ENCODE measurements at regions not wholly inside any gene's neighbourhood (a gene's known extent, or its start where the extent isn't known, plus 50 kb on each side); places are given as distances from the start of the nearest gene placed in this dataset.

- ATAC-seq (no peak), DNase-seq (ENCODE audit: low read depth, low spot score) (no peak), FAIRE-seq (no peak)
- ChIA-PET SMC1A (ENCODE audit: uncharacterized antibody, unreplicated experiment) (interaction anchor here (0.7 kb wide), 1 partner anchor 588 kb away, joined by 3 read pairs; no protein-coding TSS in a partner anchor), POLR2A (no interaction called here), CTCF (no interaction called here), RAD21 (ENCODE audit: unreplicated experiment) (no interaction called here)
- Histone ChIP-seq H3K36me3 (ENCODE audit: control insufficient read depth in 2 of 2, insufficient read depth in 2 of 2, low read length in 1 of 2) (no peaks in the 10 kb centered on the region), H2AFZ (ENCODE audit: control insufficient read depth, low read depth, low read length) (no peak overlapping the region), H3K4me1 (ENCODE audit: control insufficient read depth, insufficient read depth, low read length) (no peaks in the 10 kb centered on the region), H3K4me2 (ENCODE audit: control insufficient read depth, insufficient read depth) (no peak overlapping the region), H3K27me3 (replicated peaks in 1 of 2; ENCODE audit: control insufficient read depth in 2 of 2, insufficient read depth in 2 of 2, low read length in 1 of 2) (no peaks in the 10 kb centered on the region), H3K79me2 (ENCODE audit: control insufficient read depth, insufficient read depth, low read length) (no peaks in the 10 kb centered on the region), H3K9me3 (replicated peaks; ENCODE audit: control insufficient read depth, insufficient read depth, low read length) (peaks cover 2% of the 10 kb centered on the region; the same call in 2 of the 3 replicates), H3K27ac (ENCODE audit: control insufficient read depth, insufficient read depth) (no peak overlapping the region), H4K20me1 (ENCODE audit: control insufficient read depth, insufficient read depth) (no peaks in the 10 kb centered on the region), H3K9ac (ENCODE audit: control insufficient read depth, insufficient read depth, low read length) (no peak overlapping the region), H3K4me3 (no peak overlapping the region)
- TF ChIP-seq EED (IDR thresholded peaks at IDR 0.05; ENCODE audit: low read depth) (no peak), SKIL (IDR thresholded peaks at IDR 0.05; ENCODE audit: low read depth, poor library complexity, severe bottlenecking) (no peak), JUNB (IDR thresholded peaks at IDR 0.05) (peak; percentile 45; the same call in 1 of the 2 replicates)
- BruUV-seq (replicated peaks): no TSS peak
- 0% methylated on average over 1 of the region's 1 CpG for WGBS (ENCODE audit: insufficient coverage, insufficient replicate concordance, low lambda C conversion rate, missing lambda C conversion rate)
- in situ Hi-C loops (cut with MboI) (no loop called here), intact Hi-C loops (cut with micrococcal nuclease; ENCODE audit: unreplicated experiment) (no loop called here)
Observed at GRCh38 chr2:14866736-14867352, 234.3 kb downstream of the LRATD1 start.

GRCh38 chr2:14867853-14868252 is 235.3 kb downstream of the LRATD1 start:
- ChIA-PET RAD21 (ENCODE audit: unreplicated experiment) (no interaction called here), POLR2A (no interaction called here), SMC1A (ENCODE audit: uncharacterized antibody, unreplicated experiment) (no interaction called here), CTCF (no interaction called here)
- peaks cover 1% of the 10 kb centered on the region; the same call in 2 of the 3 replicates for H3K9me3 ChIP-seq (replicated peaks; ENCODE audit: control insufficient read depth, insufficient read depth, low read length)
- H3K4me2 ChIP-seq (ENCODE audit: control insufficient read depth, insufficient read depth): no peak overlapping the region
- BruUV-seq (replicated peaks): no TSS peak
- H3K9ac ChIP-seq (ENCODE audit: control insufficient read depth, insufficient read depth, low read length): no peak overlapping the region
- intact Hi-C loops (cut with micrococcal nuclease; ENCODE audit: unreplicated experiment) (no loop called here), in situ Hi-C loops (cut with MboI) (no loop called here)
- no peak overlapping the region for H3K27ac ChIP-seq (ENCODE audit: control insufficient read depth, insufficient read depth)
- no peaks in the 10 kb centered on the region for H3K79me2 ChIP-seq (ENCODE audit: control insufficient read depth, insufficient read depth, low read length)
- 0% methylated on average over 1 of the region's 1 CpG for WGBS (ENCODE audit: insufficient coverage, insufficient replicate concordance, low lambda C conversion rate, missing lambda C conversion rate)
- H3K4me1 ChIP-seq (ENCODE audit: control insufficient read depth, insufficient read depth, low read length): no peaks in the 10 kb centered on the region
- no peaks in the 10 kb centered on the region for H3K27me3 ChIP-seq (replicated peaks in 1 of 2; ENCODE audit: control insufficient read depth in 2 of 2, insufficient read depth in 2 of 2, low read length in 1 of 2)
- H3K4me3 ChIP-seq: no peak overlapping the region
- ATAC-seq (no peak), FAIRE-seq (no peak), DNase-seq (ENCODE audit: low read depth, low spot score) (no peak)
- no peaks in the 10 kb centered on the region for H4K20me1 ChIP-seq (ENCODE audit: control insufficient read depth, insufficient read depth)
- H3K36me3 ChIP-seq (ENCODE audit: control insufficient read depth in 2 of 2, insufficient read depth in 2 of 2, low read length in 1 of 2): no peaks in the 10 kb centered on the region
- no peak overlapping the region for H2AFZ ChIP-seq (ENCODE audit: control insufficient read depth, low read depth, low read length)
- no peak for TF ChIP-seq SMAD5 (IDR thresholded peaks at IDR 0.05; ENCODE audit: low read depth)
- no peak for TF ChIP-seq USF1 (IDR thresholded peaks at IDR 0.05; ENCODE audit: borderline replicate concordance, extremely low read length, insufficient read depth, low read depth, low read length)
- TF ChIP-seq TARDBP (IDR thresholded peaks at IDR 0.05; ENCODE audit: borderline replicate concordance): no peak
- no peak for TF ChIP-seq SREBF1 (IDR thresholded peaks at IDR 0.05; ENCODE audit: low read length)
- no peak for TF ChIP-seq BMI1 (IDR thresholded peaks at IDR 0.05; ENCODE audit: borderline replicate concordance)
- no peak for TF ChIP-seq ZNF274 (IDR thresholded peaks at IDR 0.05; ENCODE audit: insufficient read depth, insufficient read length)

Measured in GM12878 (cell line).